Psoas muscle (tissue), 7 donors: ENCODE measurements at regions not wholly inside any gene's neighbourhood (a gene's known extent, or its start where the extent isn't known, plus 50 kb on each side); places are given as distances from the start of the nearest gene placed in this dataset.

ENCODE experiments used
- ATAC-seq, 4 donors: fragments of 200-7000 bp; cut with Tn5 transposase; one replicate each; pipeline ENCODE4 v1.9.1; 2020; ENCODE audit warnings: moderate library complexity in 3 of 4, mild to moderate bottlenecking in 2 of 4
- DNase-seq, 2 donors: peaks; one replicate each; pipeline ENCODE4 v3.0.0-alpha.2; 2020
- H3K27ac ChIP-seq: fragments of 200-600 bp; one replicate; pipeline ENCODE4 v1.8.0; 2022
- H3K27me3 ChIP-seq, 3 donors: fragments of 200-600 bp in 1 of 3; one replicate each; pipeline versions ENCODE4 v1.6.1 to v1.8.0; 2013 to 2022; ENCODE audit warnings: low read length in 2 of 3, mild to moderate bottlenecking in 2 of 3, moderate library complexity in 1 of 3; ENCODE audit not compliant: insufficient read depth in 3 of 3
- H3K36me3 ChIP-seq, 2 donors: fragments of 200-600 bp in 1 of 2; one replicate each; pipeline versions ENCODE4 v1.6.1 to v1.8.0; 2013 to 2022; ENCODE audit warnings: low read depth in 1 of 2, mild to moderate bottlenecking in 1 of 2, moderate library complexity in 1 of 2; ENCODE audit not compliant: insufficient read depth in 1 of 2
- H3K4me1 ChIP-seq: fragments of 200-600 bp; one replicate; pipeline ENCODE4 v1.8.0; 2022
- H3K4me3 ChIP-seq: fragments of 200-600 bp; one replicate; pipeline ENCODE4 v1.8.0; 2022; ENCODE audit warnings: mild to moderate bottlenecking
- H3K9me3 ChIP-seq: fragments of 200-600 bp; one replicate; pipeline ENCODE4 v1.8.0; 2022
- WGBS, 3 donors: extraction: QIAGEN DNeasy Blood & Tissue Kit; methylation state at CpG; one replicate each; pipeline versions ENCODE4 v1.1.6 to v1.1.7; 2013; 5-methylcytosine and 5-hydroxymethylcytosine counted together
- intact Hi-C, 2 donors: fragments of 100-400 bp; cut with DNase I; formaldehyde crosslinking; loops; one replicate each; pipeline versions ENCODE4 v1.11.0 to v1.14.2; 2022
- TF ChIP-seq, protein P1 (sequence below): fragments of 200-600 bp; IDR thresholded peaks from one replicate; pipeline ENCODE4 v1.8.0; 2022; ENCODE audit warnings: antibody characterized with exemption
- donor health status: healthy with polysubstance abuse.
- donor health status: DM: no; HTN: no; CAD: no; lungs with moderate emphysema.
- donor health status: Bipolar disorder and iron deficiency.
- donor health status: healthy.
- donor health status: DM: yes; HTN: yes; CAD: no.
- donor health status: DM: no; HTN: no; CAD: no.
- donor health status: DM: yes; HTN: yes; CAD: no.

DNA sequence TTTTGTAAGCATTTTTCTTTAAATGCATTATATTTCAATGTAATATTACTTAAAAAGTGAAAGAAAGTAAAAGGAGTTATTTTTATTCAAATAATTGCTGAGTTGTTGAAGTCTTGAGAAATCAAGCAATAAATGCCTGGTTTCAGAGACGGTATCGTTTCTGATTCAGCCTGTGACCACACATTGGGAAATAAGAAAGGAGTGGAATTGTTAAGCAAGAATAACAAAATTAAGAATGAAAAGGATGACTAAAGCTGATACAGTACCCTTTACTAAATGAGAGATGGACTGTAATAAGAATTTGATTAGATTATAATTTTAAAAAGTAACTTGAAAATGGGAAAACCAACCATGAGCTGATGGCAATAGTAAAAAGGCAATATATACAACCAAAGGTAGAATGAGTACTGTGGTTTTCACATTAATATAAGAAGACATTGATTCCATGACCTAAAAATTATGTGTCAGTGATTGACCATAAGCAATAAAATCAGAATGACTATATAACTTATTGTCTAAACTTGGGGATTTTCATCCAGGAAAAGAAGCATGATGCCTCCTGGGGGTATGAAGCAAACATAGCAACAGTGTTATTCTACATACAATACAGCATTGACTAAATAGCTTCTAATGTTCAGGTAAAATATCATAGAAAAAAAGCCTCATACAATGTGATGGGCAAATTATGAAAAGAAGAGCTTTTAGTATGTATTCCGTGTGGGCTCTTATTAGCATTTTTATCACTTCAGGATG, 101.9 kb upstream of the PRDM9 start:
- no peak overlapping the region for H3K4me3 ChIP-seq
- no peaks in the 10 kb centered on the region for H3K4me1 ChIP-seq
- no peak for DNase-seq
- no peaks in the 10 kb centered on the region for H3K9me3 ChIP-seq
- ATAC-seq = no peak
- H3K36me3 ChIP-seq = no peaks in the 10 kb centered on the region
- WGBS, 3 donors = 86 to 91% (median 90%) methylated on average over 3 of the region's 3 CpGs
- intact Hi-C loops = no loop called here
- TF ChIP-seq, protein P1, sequence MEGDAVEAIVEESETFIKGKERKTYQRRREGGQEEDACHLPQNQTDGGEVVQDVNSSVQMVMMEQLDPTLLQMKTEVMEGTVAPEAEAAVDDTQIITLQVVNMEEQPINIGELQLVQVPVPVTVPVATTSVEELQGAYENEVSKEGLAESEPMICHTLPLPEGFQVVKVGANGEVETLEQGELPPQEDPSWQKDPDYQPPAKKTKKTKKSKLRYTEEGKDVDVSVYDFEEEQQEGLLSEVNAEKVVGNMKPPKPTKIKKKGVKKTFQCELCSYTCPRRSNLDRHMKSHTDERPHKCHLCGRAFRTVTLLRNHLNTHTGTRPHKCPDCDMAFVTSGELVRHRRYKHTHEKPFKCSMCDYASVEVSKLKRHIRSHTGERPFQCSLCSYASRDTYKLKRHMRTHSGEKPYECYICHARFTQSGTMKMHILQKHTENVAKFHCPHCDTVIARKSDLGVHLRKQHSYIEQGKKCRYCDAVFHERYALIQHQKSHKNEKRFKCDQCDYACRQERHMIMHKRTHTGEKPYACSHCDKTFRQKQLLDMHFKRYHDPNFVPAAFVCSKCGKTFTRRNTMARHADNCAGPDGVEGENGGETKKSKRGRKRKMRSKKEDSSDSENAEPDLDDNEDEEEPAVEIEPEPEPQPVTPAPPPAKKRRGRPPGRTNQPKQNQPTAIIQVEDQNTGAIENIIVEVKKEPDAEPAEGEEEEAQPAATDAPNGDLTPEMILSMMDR = no peak
- H3K27me3 ChIP-seq = no peaks in the 10 kb centered on the region
- H3K27ac ChIP-seq = no peak overlapping the region

DNA sequence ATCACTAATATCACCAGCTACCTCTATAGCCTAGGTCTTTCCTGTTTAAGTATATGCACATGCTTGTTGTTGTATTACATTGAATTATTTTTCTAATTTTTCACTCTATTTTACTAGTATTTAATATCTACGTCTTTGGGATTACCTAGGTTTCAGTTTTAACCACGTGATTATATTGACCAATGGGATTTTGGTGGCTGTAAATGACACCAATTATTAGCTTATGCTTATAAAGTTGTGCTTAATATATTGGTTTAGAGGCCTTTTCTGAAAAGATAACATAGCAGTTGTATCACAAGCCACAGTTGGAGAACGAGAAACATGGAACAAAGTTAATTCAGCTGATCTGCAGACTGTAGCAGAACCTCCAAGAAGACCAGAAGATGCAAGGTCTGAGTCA, 104.8 kb upstream of the PRDM9 start:
- DNase-seq (no peak), ATAC-seq (no peak)
- H3K9me3 ChIP-seq = no peaks in the 10 kb centered on the region
- no peaks in the 10 kb centered on the region for H3K4me1 ChIP-seq
- TF ChIP-seq, protein P1 = no peak
- H3K27ac ChIP-seq = no peak overlapping the region
- intact Hi-C loops = no loop called here
- H3K4me3 ChIP-seq = no peak overlapping the region
- 66 to 73% (median 69%) methylated on average over 3 of the region's 3 CpGs for WGBS, 3 donors
- no peaks in the 10 kb centered on the region for H3K27me3 ChIP-seq
- no peaks in the 10 kb centered on the region for H3K36me3 ChIP-seq

DNA sequence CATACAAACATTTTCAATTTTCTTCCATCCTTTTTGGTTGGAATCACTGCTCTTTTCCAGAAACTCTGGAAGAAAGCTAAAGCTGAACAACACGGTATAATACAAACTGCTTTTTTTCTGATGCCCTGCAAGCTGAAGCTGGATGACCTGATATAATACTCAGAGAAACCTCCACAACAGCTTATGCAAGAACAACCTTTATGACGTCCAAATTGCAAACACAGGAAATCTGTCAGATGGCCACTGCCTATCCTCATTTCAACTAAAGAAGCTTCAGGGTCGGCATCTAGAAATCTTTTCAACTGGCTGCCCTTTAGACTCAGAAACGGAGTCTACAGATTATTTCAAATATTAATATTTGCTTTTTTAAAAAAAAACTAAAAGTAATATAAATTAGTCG, 106.5 kb upstream of the PRDM9 start:
- Histone ChIP-seq H3K4me3 (no peak overlapping the region), H3K36me3 (no peaks in the 10 kb centered on the region), H3K9me3 (no peaks in the 10 kb centered on the region), H3K27me3 (no peaks in the 10 kb centered on the region), H3K4me1 (no peaks in the 10 kb centered on the region), H3K27ac (no peak overlapping the region)
- intact Hi-C loops = no loop called here
- WGBS, 3 donors = 76 to 85% (median 77%) methylated on average over 5 of the region's 5 CpGs
- ATAC-seq (no peak), DNase-seq (no peak)
- TF ChIP-seq, protein P1 = no peak

DNA sequence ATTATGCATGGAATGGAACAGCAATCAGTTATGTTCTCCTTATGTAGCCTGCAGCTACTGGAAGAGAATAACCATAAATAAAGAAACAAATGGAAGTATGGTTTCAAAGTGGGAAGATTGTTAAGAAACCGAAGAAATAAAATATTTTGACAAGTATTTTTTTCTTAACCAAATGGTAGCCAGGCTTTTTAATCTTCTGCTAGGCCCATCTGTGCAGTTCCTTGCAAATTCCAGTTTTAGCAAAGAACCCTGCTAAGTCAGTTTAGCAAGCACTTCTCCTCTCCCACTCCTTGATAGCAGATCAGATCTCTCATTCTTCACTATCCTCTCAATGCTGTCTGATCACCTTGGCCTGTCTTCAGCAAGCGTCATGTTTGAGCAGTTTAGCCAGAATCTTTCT, 111.1 kb upstream of the PRDM9 start:
- intact Hi-C loops = no loop called here
- WGBS, 3 donors = 52 to 77% (median 73%) methylated on average over 2 of the region's 2 CpGs
- no peaks in the 10 kb centered on the region for H3K9me3 ChIP-seq

More for the DNA sequence above, 111.1 kb upstream of the PRDM9 start:
- H3K27me3 ChIP-seq = no peaks in the 10 kb centered on the region
- DNase-seq = no peak
- H3K27ac ChIP-seq = no peak overlapping the region
- ATAC-seq = no peak
- TF ChIP-seq, protein P1 = no peak
- H3K36me3 ChIP-seq = no peaks in the 10 kb centered on the region
- H3K4me3 ChIP-seq = no peak overlapping the region
- no peaks in the 10 kb centered on the region for H3K4me1 ChIP-seq
